Body of pancreas (tissue), 4 donors: ENCODE measurements at regions not wholly inside any gene's neighbourhood (a gene's known extent, or its start where the extent isn't known, plus 50 kb on each side); places are given as distances from the start of the nearest gene placed in this dataset.
"Not testable (repeated sequence)": the region's sequence is repeated elsewhere in the genome, so short reads cannot be mapped to it uniquely, and the experiment has no call there.

ENCODE experiments used
- ATAC-seq: fragments of 150-250 bp; one replicate; pipeline ENCODE4 v1.9.1; 2016
- DNase-seq, 4 donors: peaks; one replicate each; pipeline ENCODE4 v3.0.0-alpha.2; 2019
- H3K27ac ChIP-seq, 4 donors: fragments of 200-600 bp; sonication (generic); 1 replicate in 3 of 4; 2 replicates in 1 of 4; pipeline versions ENCODE4 v1.5.1 to v1.6.1; 2016 to 2019; ENCODE audit warnings: mild to moderate bottlenecking in 1 of 4, mixed read lengths in 1 of 4, moderate library complexity in 1 of 4
- H3K27me3 ChIP-seq, 2 donors: fragments of 200-600 bp; sonication (generic); one replicate each; pipeline ENCODE4 v1.6.0; 2016; ENCODE audit warnings: mild to moderate bottlenecking in 1 of 2
- H3K36me3 ChIP-seq, 2 donors: fragments of 200-600 bp; sonication (generic); replicated peaks in 1 of 2; 2 replicates each; pipeline ENCODE4 v1.5.1; 2016; ENCODE audit warnings: low read depth in 2 of 2; ENCODE audit not compliant: insufficient read depth in 1 of 2
- H3K4me1 ChIP-seq: fragments of 200-600 bp; sonication (generic); one replicate; pipeline ENCODE4 v1.6.0; 2016
- H3K4me3 ChIP-seq, 2 donors: fragments of 200-600 bp; sonication (generic); 1 replicate in 1 of 2; 2 replicates in 1 of 2; pipeline ENCODE4 v1.5.1; 2016 to 2019
- H3K9me3 ChIP-seq, 3 donors: fragments of 200-600 bp; sonication (generic); 1 replicate in 2 of 3; 2 replicates in 1 of 3; pipeline ENCODE4 v1.5.1; 2016
- POLR2A ChIP-seq, 3 donors: fragments of 450-650 bp; IDR thresholded peaks; one replicate each; pipeline ENCODE4 v1.6.1; 2016; ENCODE audit warnings: antibody characterized with exemption in 3 of 3, mild to moderate bottlenecking in 2 of 3
- WGBS, 2 donors: methylation state at CpG; one replicate each; pipeline ENCODE4 v1.1.5; 2017; 5-methylcytosine and 5-hydroxymethylcytosine counted together
- intact Hi-C: fragments of 100-400 bp; cut with DNase I; formaldehyde crosslinking; loops from one replicate; pipeline ENCODE4 v1.15.1; 2023
- TF ChIP-seq, protein P1 (sequence below), 7 experiments: fragments of 450-650 bp in 4 of 7; fragments of 200-600 bp in 3 of 7; sonication (generic) in 3 of 7; IDR thresholded peaks; one replicate each; pipeline ENCODE4 v1.5.1; 2016 to 2019; ENCODE audit warnings: antibody characterized with exemption in 7 of 7

- H3K9me3 ChIP-seq = no peaks in the 10 kb centered on the region
- intact Hi-C loops = no loop called here
- no peaks in the 10 kb centered on the region for H3K4me1 ChIP-seq
- H3K27ac ChIP-seq = no peak overlapping the region
- no peaks in the 10 kb centered on the region for H3K27me3 ChIP-seq
- H3K4me3 ChIP-seq = no peak overlapping the region
- TF ChIP-seq, protein P1, sequence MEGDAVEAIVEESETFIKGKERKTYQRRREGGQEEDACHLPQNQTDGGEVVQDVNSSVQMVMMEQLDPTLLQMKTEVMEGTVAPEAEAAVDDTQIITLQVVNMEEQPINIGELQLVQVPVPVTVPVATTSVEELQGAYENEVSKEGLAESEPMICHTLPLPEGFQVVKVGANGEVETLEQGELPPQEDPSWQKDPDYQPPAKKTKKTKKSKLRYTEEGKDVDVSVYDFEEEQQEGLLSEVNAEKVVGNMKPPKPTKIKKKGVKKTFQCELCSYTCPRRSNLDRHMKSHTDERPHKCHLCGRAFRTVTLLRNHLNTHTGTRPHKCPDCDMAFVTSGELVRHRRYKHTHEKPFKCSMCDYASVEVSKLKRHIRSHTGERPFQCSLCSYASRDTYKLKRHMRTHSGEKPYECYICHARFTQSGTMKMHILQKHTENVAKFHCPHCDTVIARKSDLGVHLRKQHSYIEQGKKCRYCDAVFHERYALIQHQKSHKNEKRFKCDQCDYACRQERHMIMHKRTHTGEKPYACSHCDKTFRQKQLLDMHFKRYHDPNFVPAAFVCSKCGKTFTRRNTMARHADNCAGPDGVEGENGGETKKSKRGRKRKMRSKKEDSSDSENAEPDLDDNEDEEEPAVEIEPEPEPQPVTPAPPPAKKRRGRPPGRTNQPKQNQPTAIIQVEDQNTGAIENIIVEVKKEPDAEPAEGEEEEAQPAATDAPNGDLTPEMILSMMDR (IDR thresholded peaks at IDR 0.05) = no peak
- no peak for TF ChIP-seq POLR2A (IDR thresholded peaks at IDR 0.05)
- ATAC-seq = no peak
- WGBS, 2 donors = 73 to 75% methylated on average over 2 of the region's 2 CpGs
- no peak for DNase-seq
- no peaks in the 10 kb centered on the region for H3K36me3 ChIP-seq
Observed at GRCh38 chr1:233816348-233816747, 88.1 kb upstream of the SLC35F3 start.

DNA sequence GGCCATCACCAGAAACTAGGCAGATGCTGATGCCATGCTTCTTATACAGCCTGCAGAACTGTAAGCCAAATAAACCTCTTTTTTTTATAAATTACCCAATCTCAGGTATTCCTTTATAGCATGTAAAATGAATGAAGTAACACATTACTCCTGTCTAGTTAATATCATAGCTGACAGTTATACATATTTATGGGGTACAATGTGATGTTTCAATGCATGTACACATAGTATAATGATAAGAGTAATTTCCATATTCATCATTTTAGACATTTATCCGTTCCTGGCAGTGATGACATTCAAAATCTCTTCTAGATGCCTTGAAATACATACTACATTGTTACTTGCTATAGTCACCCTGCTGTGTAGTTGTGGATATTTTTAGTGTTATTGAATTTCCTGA is 85.4 kb upstream of the SLC35F3 start:
- H3K4me1 ChIP-seq = no peaks in the 10 kb centered on the region
- DNase-seq (no peak), ATAC-seq (no peak)
- TF ChIP-seq POLR2A (IDR thresholded peaks at IDR 0.05) = no peak
- TF ChIP-seq, protein P1 (IDR thresholded peaks at IDR 0.05) = no peak
- no peak overlapping the region for H3K27ac ChIP-seq
- H3K36me3 ChIP-seq = no peaks in the 10 kb centered on the region
- intact Hi-C loops = no loop called here
- 50 to 52% methylated on average over 1 of the region's 1 CpG for WGBS, 2 donors
- H3K27me3 ChIP-seq = no peaks in the 10 kb centered on the region
- no peak overlapping the region for H3K4me3 ChIP-seq
- H3K9me3 ChIP-seq = no peaks in the 10 kb centered on the region

- ATAC-seq, H3K36me3 ChIP-seq: not testable (repeated sequence)
- 64 to 65% methylated on average over 2 of the region's 2 CpGs for WGBS, 2 donors
Observed at GRCh38 chr1:233824179-233824578, 80.3 kb upstream of the SLC35F3 start.

DNA sequence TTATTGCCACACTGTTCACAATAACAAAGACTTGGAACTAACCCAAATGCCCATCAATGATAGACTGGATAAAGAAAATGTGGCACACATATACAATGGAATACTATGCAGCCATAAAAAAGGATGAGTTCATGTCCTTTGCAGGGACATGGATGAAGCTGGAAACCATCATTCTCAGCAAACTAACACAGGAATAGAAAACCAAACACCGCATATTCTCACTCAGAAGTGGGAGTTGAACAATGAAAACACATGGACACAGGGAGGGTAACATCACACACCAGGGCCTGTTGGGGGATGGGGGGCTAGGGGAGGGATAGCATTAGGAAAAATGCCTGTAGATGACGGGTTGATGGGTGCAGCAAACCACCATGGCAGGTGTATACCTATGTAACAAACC is 76.5 kb upstream of the SLC35F3 start:
- H3K4me3 ChIP-seq, H3K27me3 ChIP-seq, ATAC-seq, H3K9me3 ChIP-seq, H3K27ac ChIP-seq, H3K4me1 ChIP-seq, H3K36me3 ChIP-seq, DNase-seq, intact Hi-C loops: not testable (repeated sequence)
- WGBS, 2 donors = 47 to 65% methylated on average over 2 of the region's 2 CpGs

More at GRCh38 chr1:233824179-233824578, 80.3 kb upstream of the SLC35F3 start:
- H3K9me3 ChIP-seq, H3K4me1 ChIP-seq, H3K27me3 ChIP-seq, H3K27ac ChIP-seq, intact Hi-C loops, H3K4me3 ChIP-seq, DNase-seq: not testable (repeated sequence)

GRCh38 chr1:233828480-233828879 is 76.0 kb upstream of the SLC35F3 start:
- intact Hi-C loops = no loop called here

DNA sequence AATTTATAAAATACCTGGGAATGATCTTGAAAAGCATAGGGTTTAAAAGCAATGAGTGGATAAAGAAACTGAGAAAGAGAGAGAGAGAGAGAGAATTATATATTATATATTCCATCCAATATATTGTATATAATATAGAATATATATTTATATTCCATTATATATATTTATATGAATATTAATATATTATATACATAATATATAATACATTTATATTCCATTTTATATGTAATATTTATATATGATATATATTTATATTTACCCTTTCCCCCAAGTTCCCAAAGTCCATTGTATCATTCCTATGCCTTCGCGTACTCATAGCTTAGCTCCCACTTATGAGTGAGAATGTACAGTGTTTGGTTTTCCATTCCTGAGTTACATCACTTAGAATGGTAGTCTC is 69.9 kb upstream of the SLC35F3 start:
- H3K4me1 ChIP-seq = no peaks in the 10 kb centered on the region
- no peaks in the 10 kb centered on the region for H3K9me3 ChIP-seq
- 97 to 98% methylated on average over 2 of the region's 2 CpGs for WGBS, 2 donors
- H3K4me3 ChIP-seq = no peak overlapping the region
- no peaks in the 10 kb centered on the region for H3K36me3 ChIP-seq
- ATAC-seq (no peak), DNase-seq (no peak)
- H3K27ac ChIP-seq = no peak overlapping the region
- TF ChIP-seq POLR2A (IDR thresholded peaks at IDR 0.05) = no peak
- TF ChIP-seq, protein P1 (IDR thresholded peaks at IDR 0.05) = no peak
- H3K27me3 ChIP-seq = no peaks in the 10 kb centered on the region
- intact Hi-C loops = no loop called here

More at GRCh38 chr1:233828480-233828879, 76.0 kb upstream of the SLC35F3 start:
- H3K4me1 ChIP-seq = no peaks in the 10 kb centered on the region
- no peaks in the 10 kb centered on the region for H3K36me3 ChIP-seq
- no peaks in the 10 kb centered on the region for H3K9me3 ChIP-seq
- H3K27ac ChIP-seq = no peak overlapping the region
- TF ChIP-seq, protein P1 (IDR thresholded peaks at IDR 0.05) = no peak
- no peak for TF ChIP-seq POLR2A (IDR thresholded peaks at IDR 0.05)
- no peak overlapping the region for H3K4me3 ChIP-seq
- no peak for DNase-seq
- ATAC-seq = no peak
- no peaks in the 10 kb centered on the region for H3K27me3 ChIP-seq

GRCh38 chr1:233838207-233838606 is 66.3 kb upstream of the SLC35F3 start:
- H3K36me3 ChIP-seq, H3K27me3 ChIP-seq, H3K4me3 ChIP-seq, H3K27ac ChIP-seq, H3K9me3 ChIP-seq, DNase-seq, ATAC-seq, H3K4me1 ChIP-seq, intact Hi-C loops: not testable (repeated sequence)
- WGBS, 2 donors = 86% methylated on average over 4 of the region's 4 CpGs
